ENCODE measurements at regions not wholly inside any gene's neighbourhood (a gene's known extent, or its start where the extent isn't known, plus 50 kb on each side); places are given as distances from the start of the nearest gene placed in this dataset.

GRCh38 chrX:9148615-9149399 is 114.9 kb upstream of the FAM9B start:
- no peak for DNase-seq (ENCODE audit: low spot score)

DNA sequence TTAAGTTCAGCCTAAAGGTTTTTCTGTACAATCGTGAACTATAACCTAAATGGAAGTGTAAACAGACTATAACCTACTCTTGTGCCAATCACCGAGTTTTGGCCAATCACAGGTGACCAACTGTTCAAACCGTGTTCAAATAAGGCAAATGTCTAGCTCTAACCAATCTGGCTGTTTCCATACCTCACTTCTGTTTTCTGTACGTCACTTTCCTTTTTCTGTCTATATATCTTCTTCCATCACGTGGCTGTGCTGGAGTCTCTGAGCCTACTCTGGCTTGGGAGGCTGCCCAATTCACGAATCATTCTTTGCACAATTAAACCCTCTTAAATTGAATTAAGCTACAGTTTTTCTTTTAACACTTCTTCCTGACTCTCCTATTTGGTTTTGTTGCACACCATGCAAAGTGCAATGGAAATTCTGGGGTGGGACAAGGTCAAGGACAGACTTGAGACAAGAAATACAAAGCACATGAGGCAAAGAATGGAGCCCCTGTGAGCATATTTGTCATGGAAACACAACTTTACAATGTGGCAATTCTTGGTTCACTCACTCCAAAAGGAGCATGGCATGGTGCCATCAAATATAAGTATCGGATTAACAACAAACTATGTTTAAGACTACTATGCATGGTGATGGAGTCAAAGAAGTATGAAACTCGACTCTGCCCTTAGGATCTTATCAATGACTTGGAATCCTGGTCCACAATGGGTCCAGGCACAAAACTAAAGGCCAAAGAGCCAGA is 115.7 kb upstream of the FAM9B start:
- DNase-seq (ENCODE audit: low spot score) = no peak

GRCh38 chrX:9151772-9152307 is 117.9 kb upstream of the FAM9B start:
- DNase-seq (ENCODE audit: low spot score) = no peak

- no peak for DNase-seq (ENCODE audit: low spot score)
These were observed 119.4 kb upstream of the FAM9B start for GRCh38 chrX:9153300-9153699.

- no peak for DNase-seq (ENCODE audit: low spot score)
These were observed 124.7 kb upstream of the FAM9B start for GRCh38 chrX:9158611-9159010.

DNA sequence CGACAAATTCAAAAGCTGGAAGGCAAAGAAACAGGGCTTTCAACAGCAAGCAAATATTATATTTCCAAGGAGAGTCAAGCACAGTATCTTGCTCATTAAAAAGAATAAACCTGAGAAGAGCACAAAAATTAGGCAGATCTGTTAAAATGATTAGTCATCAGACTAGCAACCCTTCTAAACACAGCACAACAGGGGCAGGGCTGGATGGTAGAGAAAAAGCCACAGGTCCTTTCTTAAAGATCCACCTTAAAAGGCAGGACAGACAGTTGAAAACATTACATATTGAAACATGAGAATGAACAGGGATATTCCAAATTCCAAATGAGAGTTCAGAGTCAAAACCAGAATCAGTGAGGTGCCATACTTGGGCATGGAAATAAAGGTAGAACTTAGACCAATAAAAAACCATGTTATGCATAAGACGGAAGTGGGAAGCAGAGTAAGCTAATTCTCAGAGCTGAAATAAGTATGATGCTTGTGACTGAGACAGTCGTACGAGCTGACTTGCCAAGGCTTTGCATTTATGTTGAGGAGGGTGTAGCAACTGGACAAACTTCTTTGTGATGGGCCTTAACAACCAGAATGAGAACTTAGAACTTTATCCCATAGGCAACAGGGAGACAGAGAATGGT is 126.9 kb upstream of the FAM9B start:
- no peak for DNase-seq (ENCODE audit: low spot score)

- DNase-seq (ENCODE audit: low spot score) = no peak
These were observed 128.8 kb upstream of the FAM9B start for GRCh38 chrX:9162698-9163097.

GRCh38 chrX:9163214-9163709 is 129.3 kb upstream of the FAM9B start:
- DNase-seq (ENCODE audit: low spot score) = no peak

DNA sequence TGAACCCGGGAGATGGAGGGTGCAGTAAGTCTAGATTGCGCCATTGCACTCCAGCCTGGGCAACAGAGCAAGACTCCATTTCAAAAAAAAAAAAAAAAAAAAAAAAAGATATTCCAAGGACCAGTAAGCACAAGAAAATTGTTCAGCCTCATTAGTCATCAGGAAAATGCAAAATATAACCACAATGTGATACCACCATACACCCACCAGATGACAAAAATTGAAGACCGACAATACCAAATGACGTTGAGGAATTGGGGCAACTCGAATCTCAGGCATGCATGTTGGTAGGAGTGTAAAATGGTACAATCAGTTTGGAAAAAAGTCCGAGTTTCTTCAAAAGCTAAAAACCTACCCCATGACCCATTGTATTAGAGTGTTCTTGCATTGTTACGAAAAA is 130.2 kb upstream of the FAM9B start:
- DNase-seq (ENCODE audit: low spot score) = no peak

DNA sequence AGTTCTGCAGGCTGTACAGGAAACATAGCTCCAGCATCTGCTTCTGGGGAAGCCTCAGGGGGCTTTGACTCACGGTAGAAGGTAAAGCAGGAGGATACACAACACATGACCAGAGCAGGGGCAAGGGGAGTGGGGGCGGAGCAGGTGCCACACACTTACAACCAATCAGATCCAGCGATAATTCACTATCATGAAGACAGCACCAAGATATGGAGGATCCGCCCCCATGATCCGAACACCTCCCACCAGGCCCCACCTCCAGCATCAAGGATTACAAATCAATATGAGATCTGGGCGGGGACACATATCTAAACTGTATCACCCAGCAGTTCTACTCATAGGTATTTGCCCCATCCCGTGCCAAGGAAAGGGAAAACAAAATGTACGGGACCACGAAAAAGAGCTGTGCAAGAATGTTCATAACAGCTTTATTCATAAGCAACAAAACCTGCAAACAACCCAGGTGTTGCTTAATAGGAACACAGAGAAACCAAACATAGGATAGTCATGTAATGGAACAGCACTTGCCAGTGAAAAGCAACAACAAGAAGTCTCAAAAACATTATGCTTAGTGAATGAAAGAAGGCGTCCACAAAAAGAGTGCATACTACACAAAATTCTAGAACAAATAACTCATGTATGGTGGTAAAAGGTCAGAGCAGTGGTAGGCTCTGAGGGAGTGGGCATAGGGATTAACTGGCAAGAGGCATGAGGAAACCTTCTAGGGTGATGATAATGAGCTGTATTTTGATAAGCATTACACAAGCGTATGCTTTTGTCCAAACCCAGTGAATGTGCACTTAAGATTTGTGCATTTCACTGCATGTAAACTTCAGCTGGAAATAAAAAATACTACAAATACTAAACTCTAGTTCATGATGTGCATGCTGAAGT is 130.9 kb upstream of the FAM9B start:
- no peak for DNase-seq (ENCODE audit: low spot score)

- DNase-seq (ENCODE audit: low spot score) = no peak
These were observed 132.6 kb upstream of the FAM9B start for GRCh38 chrX:9166584-9166944.

GRCh38 chrX:9171841-9172463 is 138.0 kb upstream of the FAM9B start:
- DNase-seq (ENCODE audit: low spot score) = no peak

DNA sequence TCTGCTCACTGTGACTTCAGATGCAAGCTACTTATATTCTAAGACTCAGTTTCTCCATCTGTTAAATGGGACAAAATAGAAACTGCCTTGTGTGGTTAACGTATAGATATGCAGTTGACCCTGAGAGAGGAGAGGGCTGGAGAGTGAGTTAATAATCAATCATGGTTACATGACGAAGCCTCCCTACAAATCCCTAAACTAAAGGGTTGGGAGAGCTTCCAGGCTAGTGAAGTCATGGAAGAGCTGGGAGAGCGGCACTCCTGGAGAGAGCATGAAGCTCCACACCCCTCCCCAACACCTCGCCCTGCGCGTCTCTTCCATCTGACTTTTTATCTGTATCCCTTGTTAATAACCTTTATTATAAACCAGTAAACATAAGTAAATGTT is 138.5 kb upstream of the FAM9B start:
- no peak for DNase-seq (ENCODE audit: low spot score)

DNA sequence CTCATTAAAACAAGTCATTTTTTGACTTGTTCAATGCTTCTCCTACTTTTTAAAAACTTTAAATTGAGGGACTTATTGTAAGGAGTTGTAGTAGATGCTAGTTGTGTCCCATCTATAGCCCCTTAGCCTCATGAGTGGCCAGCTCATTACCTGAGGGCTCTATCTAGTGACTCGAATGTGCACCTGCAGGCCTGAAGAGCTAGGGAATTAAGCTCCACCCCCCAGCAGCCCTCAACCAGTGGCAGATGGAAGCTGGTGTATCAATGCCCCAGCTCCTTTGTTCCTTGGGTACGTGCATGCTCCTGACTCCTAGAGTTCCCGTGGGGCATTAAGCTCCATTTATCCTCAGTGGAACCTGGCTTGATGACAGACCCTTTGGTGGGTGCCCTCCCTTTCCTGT is 146.7 kb upstream of the FAM9B start:
- no peak for DNase-seq (ENCODE audit: low spot score)

- DNase-seq (ENCODE audit: low spot score) = no peak
These were observed 148.1 kb upstream of the FAM9B start for GRCh38 chrX:9182041-9182440.

GRCh38 chrX:9183481-9183880 is 149.6 kb upstream of the FAM9B start:
- no peak for DNase-seq (ENCODE audit: low spot score)

DNA sequence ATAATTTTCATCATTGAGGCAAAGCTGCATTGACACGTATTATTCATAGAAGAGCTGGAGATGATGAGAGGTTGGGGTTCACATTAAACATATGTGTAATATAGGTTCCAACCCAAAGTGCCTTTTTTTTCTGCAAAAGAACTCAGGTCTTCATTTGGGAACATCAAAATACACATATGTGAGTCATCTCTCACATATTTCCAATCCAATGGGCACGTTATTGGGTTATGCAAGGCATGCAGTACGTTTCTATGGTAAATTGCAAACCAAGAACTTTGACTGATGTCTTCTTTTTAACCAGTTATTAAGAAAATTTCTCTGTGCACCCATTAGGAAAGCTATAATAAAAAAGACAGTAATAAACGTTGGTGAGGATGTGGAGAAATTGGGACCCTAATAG is 150.3 kb upstream of the FAM9B start:
- DNase-seq (ENCODE audit: low spot score) = no peak

DNA sequence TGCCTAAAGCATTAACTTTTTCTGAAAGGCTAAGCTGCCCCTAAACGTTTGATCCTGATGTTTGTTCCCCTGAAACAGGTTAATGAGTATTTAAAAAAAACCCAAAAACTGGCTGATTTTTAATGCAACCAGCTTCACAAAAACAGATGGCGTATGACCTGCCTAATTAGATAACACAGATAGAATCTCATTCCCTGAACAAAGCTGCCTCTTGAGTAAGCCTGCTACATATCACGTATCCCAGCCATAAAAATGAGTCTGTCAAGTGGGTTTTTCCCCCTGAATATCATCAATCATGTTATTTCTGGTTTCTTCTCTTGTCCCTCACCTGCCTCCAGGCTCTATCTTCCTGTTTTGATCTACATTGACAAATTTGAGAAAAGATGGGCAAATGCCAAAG is 154.2 kb upstream of the FAM9B start:
- no peak for DNase-seq (ENCODE audit: low spot score)

- DNase-seq (ENCODE audit: low spot score) = no peak
These were observed 155.4 kb upstream of the FAM9B start for GRCh38 chrX:9189286-9189685.

- DNase-seq (ENCODE audit: low spot score) = no peak
These were observed 157.5 kb upstream of the FAM9B start for GRCh38 chrX:9191392-9191791.

- no peak for DNase-seq (ENCODE audit: low spot score)
These were observed 161.4 kb upstream of the FAM9B start for GRCh38 chrX:9195199-9195880.

Measured in HuH-7 (cell line).